NCI-H2107 treated with DMSO at 0.1 percent for 48 hours (cell line): ENCODE measurements at regions not wholly inside any gene's neighbourhood (a gene's known extent, or its start where the extent isn't known, plus 50 kb on each side); places are given as distances from the start of the nearest gene placed in this dataset.
"Not testable (repeated sequence)": the region's sequence is repeated elsewhere in the genome, so short reads cannot be mapped to it uniquely, and the experiment has no call there.

Experiments used
- DNase-seq: peaks from one replicate; lab custom pipeline; 2025; ENCODE audit not compliant: unreplicated experiment; lab: John Stamatoyannopoulos, UW

- no peak for DNase-seq
Observed at GRCh38 chr11:129631201-129631600, 184.4 kb upstream of the TMEM45B start.

- DNase-seq = no peak
Observed at GRCh38 chr11:129636926-129637325, 178.7 kb upstream of the TMEM45B start.

- DNase-seq = no peak
Observed at GRCh38 chr11:129637473-129637872, 178.2 kb upstream of the TMEM45B start.

- no peak for DNase-seq
Observed at GRCh38 chr11:129637983-129638776, 177.5 kb upstream of the TMEM45B start.

GRCh38 chr11:129639300-129639699, 176.3 kb upstream of the TMEM45B start:
- no peak for DNase-seq

GRCh38 chr11:129640671-129641070, 175.0 kb upstream of the TMEM45B start:
- DNase-seq = no peak

- DNase-seq = no peak
Observed at GRCh38 chr11:129643031-129643721, 172.5 kb upstream of the TMEM45B start.

- DNase-seq = no peak
Observed at GRCh38 chr11:129644326-129644725, 171.3 kb upstream of the TMEM45B start.

GRCh38 chr11:129645943-129646342, 169.7 kb upstream of the TMEM45B start:
- no peak for DNase-seq

- DNase-seq = not testable (repeated sequence)
Observed at GRCh38 chr11:129650044-129650443, 165.6 kb upstream of the TMEM45B start.

- DNase-seq = no peak
Observed at GRCh38 chr11:129652835-129653234, 162.8 kb upstream of the TMEM45B start.

GRCh38 chr11:129655247-129655832, 160.3 kb upstream of the TMEM45B start:
- no peak for DNase-seq

- DNase-seq = no peak
Observed at GRCh38 chr11:129657866-129658525, 157.7 kb upstream of the TMEM45B start.

GRCh38 chr11:129658526-129658867, 157.2 kb upstream of the TMEM45B start:
- DNase-seq = no peak

GRCh38 chr11:129680907-129681306, 134.7 kb upstream of the TMEM45B start:
- no peak for DNase-seq

- no peak for DNase-seq
Observed at GRCh38 chr11:129681344-129682114, 134.1 kb upstream of the TMEM45B start.

- DNase-seq = no peak
Observed at GRCh38 chr11:129686269-129686668, 129.4 kb upstream of the TMEM45B start.

- DNase-seq = no peak
Observed at GRCh38 chr11:129691142-129691541, 124.5 kb upstream of the TMEM45B start.

- DNase-seq = no peak
Observed at GRCh38 chr11:129694538-129694937, 121.1 kb upstream of the TMEM45B start.

GRCh38 chr11:129694966-129695365, 120.7 kb upstream of the TMEM45B start:
- no peak for DNase-seq
